Activated CD8-positive, alpha-beta T cell treated with anti-CD3 and anti-CD28 coated beads for 36 hours (primary cell): ENCODE measurements at regions not wholly inside any gene's neighbourhood (a gene's known extent, or its start where the extent isn't known, plus 50 kb on each side); places are given as distances from the start of the nearest gene placed in this dataset.

Experiments used
- ATAC-seq: fragments of 200-7000 bp; cut with Tn5 transposase; one replicate; pipeline ENCODE4 v1.10.0; 2021; ENCODE audit warnings: mild to moderate bottlenecking, moderate library complexity
- CTCF ChIA-PET: fragments of 350-600 bp; sonication (Branson Sonifier 250); formaldehyde crosslinking; loops from one replicate; lab custom pipeline; 2021; ENCODE audit warnings: antibody characterized with exemption; lab: Charles Lee
- POLR2A ChIA-PET: fragments of 350-600 bp; sonication (Branson Sonifier 250); formaldehyde crosslinking; loops from one replicate; lab custom pipeline; 2021; ENCODE audit warnings: antibody characterized with exemption; lab: Charles Lee
- DNase-seq: peaks from one replicate; pipeline ENCODE4 v3.0.0-alpha.2; 2020
- H3K27ac Mint-ChIP-seq: one replicate; pipeline ENCODE4 v1.8.0; 2021; ENCODE audit warnings: mild to moderate bottlenecking, mixed read lengths
- H3K27me3 Mint-ChIP-seq: one replicate; pipeline ENCODE4 v1.8.0; 2021; ENCODE audit warnings: mixed read lengths
- H3K36me3 Mint-ChIP-seq: one replicate; pipeline ENCODE4 v1.8.0; 2021; ENCODE audit warnings: low read depth, mixed read lengths
- H3K4me1 Mint-ChIP-seq: one replicate; pipeline ENCODE4 v1.8.0; 2021; ENCODE audit warnings: low read depth, mixed read lengths
- H3K4me3 Mint-ChIP-seq: one replicate; pipeline ENCODE4 v1.8.0; 2021; ENCODE audit warnings: mild to moderate bottlenecking, moderate library complexity, mixed read lengths
- H3K9me3 Mint-ChIP-seq: one replicate; pipeline ENCODE4 v1.8.0; 2021; ENCODE audit warnings: mixed read lengths
- CTCF ChIP-seq: fragments of 200-600 bp; IDR thresholded peaks from one replicate; pipeline ENCODE4 v1.8.0; 2022; ENCODE audit warnings: antibody characterized with exemption, mild to moderate bottlenecking
- intact Hi-C: fragments of 100-400 bp; cut with micrococcal nuclease; formaldehyde crosslinking; loops from one replicate; pipeline ENCODE4 v1.10.0; 2022

GRCh38 chr1:102588536-102588935, 519.8 kb downstream of the COL11A1 start:
- ChIA-PET POLR2A (no interaction called here), CTCF (no interaction called here)
- no peak for DNase-seq
- H3K27me3 Mint-ChIP-seq: no peaks in the 10 kb centered on the region
- H3K4me3 Mint-ChIP-seq: no peak overlapping the region
- no peaks in the 10 kb centered on the region for H3K9me3 Mint-ChIP-seq
- intact Hi-C loops: no loop called here
- TF ChIP-seq CTCF: no peak
- no peak for ATAC-seq
- H3K4me1 Mint-ChIP-seq: no peaks in the 10 kb centered on the region
- no peaks in the 10 kb centered on the region for H3K36me3 Mint-ChIP-seq
- no peak overlapping the region for H3K27ac Mint-ChIP-seq

GRCh38 chr1:102586022-102586421, 522.3 kb downstream of the COL11A1 start:
- ATAC-seq: no peak
- Mint-ChIP-seq H3K4me3 (no peak overlapping the region), H3K27me3 (no peaks in the 10 kb centered on the region), H3K27ac (no peak overlapping the region), H3K36me3 (no peaks in the 10 kb centered on the region), H3K9me3 (peaks cover 2% of the 10 kb centered on the region), H3K4me1 (no peaks in the 10 kb centered on the region)
- ChIA-PET CTCF (no interaction called here), POLR2A (no interaction called here)
- TF ChIP-seq CTCF: no peak
- DNase-seq: no peak
- intact Hi-C loops: no loop called here

GRCh38 chr1:102580806-102581205, 527.5 kb downstream of the COL11A1 start:
- CTCF ChIA-PET: no interaction called here
- no peaks in the 10 kb centered on the region for H3K36me3 Mint-ChIP-seq

GRCh38 chr1:102578804-102579203, 529.5 kb downstream of the COL11A1 start:
- ATAC-seq: no peak
- CTCF ChIA-PET: no interaction called here
- TF ChIP-seq CTCF: no peak
- no peak for DNase-seq
- Mint-ChIP-seq H3K27me3 (no peaks in the 10 kb centered on the region), H3K9me3 (peaks cover 2% of the 10 kb centered on the region), H3K4me3 (no peak overlapping the region), H3K27ac (no peak overlapping the region), H3K36me3 (no peaks in the 10 kb centered on the region), H3K4me1 (no peaks in the 10 kb centered on the region)
- intact Hi-C loops: no loop called here
- POLR2A ChIA-PET: no interaction called here

More at GRCh38 chr1:102580806-102581205, 527.5 kb downstream of the COL11A1 start:
- ATAC-seq (no peak), DNase-seq (no peak)
- Mint-ChIP-seq H3K27ac (no peak overlapping the region), H3K9me3 (peaks cover 2% of the 10 kb centered on the region), H3K4me3 (no peak overlapping the region), H3K27me3 (no peaks in the 10 kb centered on the region), H3K4me1 (no peaks in the 10 kb centered on the region)
- POLR2A ChIA-PET: no interaction called here
- intact Hi-C loops: no loop called here
- no peak for TF ChIP-seq CTCF

- no peaks in the 10 kb centered on the region for H3K36me3 Mint-ChIP-seq
- no peaks in the 10 kb centered on the region for H3K27me3 Mint-ChIP-seq
- no peaks in the 10 kb centered on the region for H3K9me3 Mint-ChIP-seq
- ChIA-PET POLR2A (interaction anchor here (0.6 kb wide), 1 partner anchor 842 kb away, joined by 3 read pairs; no protein-coding TSS in a partner anchor), CTCF (no interaction called here)
- H3K27ac Mint-ChIP-seq: no peak overlapping the region
- no peak for TF ChIP-seq CTCF
- no peak for ATAC-seq
- no peak overlapping the region for H3K4me3 Mint-ChIP-seq
- no peaks in the 10 kb centered on the region for H3K4me1 Mint-ChIP-seq
- DNase-seq: no peak
- intact Hi-C loops: no loop called here
These were observed 535.7 kb downstream of the COL11A1 start for GRCh38 chr1:102572637-102573036.
